ENCODE measurements at regions not wholly inside any gene's neighbourhood (a gene's known extent, or its start where the extent isn't known, plus 50 kb on each side); places are given as distances from the start of the nearest gene placed in this dataset.

DNA sequence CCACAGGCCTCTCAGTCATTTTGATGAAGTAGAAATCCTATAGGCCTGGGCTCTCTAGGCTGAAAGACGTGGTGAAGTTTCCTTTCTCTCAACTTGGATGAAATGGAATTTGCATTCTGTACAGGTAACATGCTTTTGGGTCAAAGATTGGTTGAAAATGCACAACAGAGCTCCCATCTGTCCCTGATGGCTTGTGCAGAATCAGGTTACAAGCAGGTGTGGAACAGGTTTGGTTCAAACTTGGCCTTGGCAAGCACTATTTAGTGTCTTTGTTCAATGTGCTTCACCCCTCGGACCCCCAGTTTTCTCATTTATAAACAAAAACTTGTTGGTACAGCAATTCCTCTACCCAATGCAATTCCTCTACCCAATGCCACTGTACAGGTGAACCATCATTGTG lies 1493.0 kb downstream of the AACS start:
- TF ChIP-seq, protein P1, sequence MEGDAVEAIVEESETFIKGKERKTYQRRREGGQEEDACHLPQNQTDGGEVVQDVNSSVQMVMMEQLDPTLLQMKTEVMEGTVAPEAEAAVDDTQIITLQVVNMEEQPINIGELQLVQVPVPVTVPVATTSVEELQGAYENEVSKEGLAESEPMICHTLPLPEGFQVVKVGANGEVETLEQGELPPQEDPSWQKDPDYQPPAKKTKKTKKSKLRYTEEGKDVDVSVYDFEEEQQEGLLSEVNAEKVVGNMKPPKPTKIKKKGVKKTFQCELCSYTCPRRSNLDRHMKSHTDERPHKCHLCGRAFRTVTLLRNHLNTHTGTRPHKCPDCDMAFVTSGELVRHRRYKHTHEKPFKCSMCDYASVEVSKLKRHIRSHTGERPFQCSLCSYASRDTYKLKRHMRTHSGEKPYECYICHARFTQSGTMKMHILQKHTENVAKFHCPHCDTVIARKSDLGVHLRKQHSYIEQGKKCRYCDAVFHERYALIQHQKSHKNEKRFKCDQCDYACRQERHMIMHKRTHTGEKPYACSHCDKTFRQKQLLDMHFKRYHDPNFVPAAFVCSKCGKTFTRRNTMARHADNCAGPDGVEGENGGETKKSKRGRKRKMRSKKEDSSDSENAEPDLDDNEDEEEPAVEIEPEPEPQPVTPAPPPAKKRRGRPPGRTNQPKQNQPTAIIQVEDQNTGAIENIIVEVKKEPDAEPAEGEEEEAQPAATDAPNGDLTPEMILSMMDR (IDR thresholded peaks at IDR 0.05; ENCODE audit: control insufficient read depth, insufficient read depth, low read depth, low read length, missing control alignments), result no peak
- DNase-seq (ENCODE audit: low read depth), result no peak
- H3K4me3 ChIP-seq (ENCODE audit: control insufficient read depth, low read depth, low read length), result no peak overlapping the region

GRCh38 chr12:126558810-126559209 lies 1493.6 kb downstream of the AACS start:
- TF ChIP-seq, protein P1 (IDR thresholded peaks at IDR 0.05; ENCODE audit: control insufficient read depth, insufficient read depth, low read depth, low read length, missing control alignments), result no peak
- DNase-seq (ENCODE audit: low read depth), result no peak

GRCh38 chr12:126567016-126567415 lies 1501.8 kb downstream of the AACS start:
- H3K4me3 ChIP-seq (ENCODE audit: control insufficient read depth, low read depth, low read length), result no peak overlapping the region
- TF ChIP-seq, protein P1 (IDR thresholded peaks at IDR 0.05; ENCODE audit: control insufficient read depth, insufficient read depth, low read depth, low read length, missing control alignments), result no peak
- DNase-seq (ENCODE audit: low read depth), result no peak

More at GRCh38 chr12:126558810-126559209, 1493.6 kb downstream of the AACS start:
- H3K4me3 ChIP-seq (ENCODE audit: control insufficient read depth, low read depth, low read length), result no peak overlapping the region

DNA sequence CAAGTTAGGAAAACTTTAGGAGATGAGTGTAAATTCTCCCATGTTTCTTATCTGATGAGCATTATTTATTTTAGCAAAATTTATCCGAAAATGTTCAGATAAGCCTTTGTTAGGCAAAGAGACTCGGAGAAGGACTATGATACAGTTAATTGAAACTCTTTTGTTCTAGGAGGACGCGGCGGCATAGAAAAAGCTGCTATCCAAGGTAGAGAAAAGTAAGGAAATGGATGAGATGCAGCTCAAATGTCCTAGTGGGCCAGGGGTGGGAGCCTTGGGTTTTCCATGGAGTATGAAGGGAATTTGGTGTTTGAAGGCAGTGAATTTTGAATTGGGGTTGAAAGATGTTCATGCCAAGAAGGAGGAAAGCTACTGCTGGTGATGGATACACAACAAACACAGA lies 1504.5 kb downstream of the AACS start:
- DNase-seq (ENCODE audit: low read depth), result no peak
- no peak overlapping the region for H3K4me3 ChIP-seq (ENCODE audit: control insufficient read depth, low read depth, low read length)
- TF ChIP-seq, protein P1 (IDR thresholded peaks at IDR 0.05; ENCODE audit: control insufficient read depth, insufficient read depth, low read depth, low read length, missing control alignments), result no peak

DNA sequence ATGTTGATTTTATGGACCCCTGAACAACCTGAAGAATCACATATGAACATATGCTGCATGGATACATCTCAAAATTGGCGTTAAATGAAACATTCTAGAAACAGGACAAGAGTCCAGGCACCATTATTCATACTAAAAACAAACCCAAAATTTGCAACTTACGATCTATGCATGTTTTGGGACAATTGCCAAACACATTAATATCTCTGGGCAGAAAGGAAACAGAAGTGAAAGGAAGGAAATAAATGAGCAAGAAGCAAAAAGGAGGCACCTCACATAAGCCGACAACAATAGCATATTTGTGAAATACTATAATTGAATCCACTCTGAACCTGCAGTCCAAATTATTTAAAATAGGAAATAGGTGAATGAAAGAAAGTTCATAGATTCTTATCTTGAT lies 1505.3 kb downstream of the AACS start:
- TF ChIP-seq, protein P1 (IDR thresholded peaks at IDR 0.05; ENCODE audit: control insufficient read depth, insufficient read depth, low read depth, low read length, missing control alignments), result no peak
- H3K4me3 ChIP-seq (ENCODE audit: control insufficient read depth, low read depth, low read length), result no peak overlapping the region
- no peak for DNase-seq (ENCODE audit: low read depth)

GRCh38 chr12:126572170-126572569 lies 1506.9 kb downstream of the AACS start:
- no peak for DNase-seq (ENCODE audit: low read depth)
- H3K4me3 ChIP-seq (ENCODE audit: control insufficient read depth, low read depth, low read length), result no peak overlapping the region
- TF ChIP-seq, protein P1 (IDR thresholded peaks at IDR 0.05; ENCODE audit: control insufficient read depth, insufficient read depth, low read depth, low read length, missing control alignments), result no peak

DNA sequence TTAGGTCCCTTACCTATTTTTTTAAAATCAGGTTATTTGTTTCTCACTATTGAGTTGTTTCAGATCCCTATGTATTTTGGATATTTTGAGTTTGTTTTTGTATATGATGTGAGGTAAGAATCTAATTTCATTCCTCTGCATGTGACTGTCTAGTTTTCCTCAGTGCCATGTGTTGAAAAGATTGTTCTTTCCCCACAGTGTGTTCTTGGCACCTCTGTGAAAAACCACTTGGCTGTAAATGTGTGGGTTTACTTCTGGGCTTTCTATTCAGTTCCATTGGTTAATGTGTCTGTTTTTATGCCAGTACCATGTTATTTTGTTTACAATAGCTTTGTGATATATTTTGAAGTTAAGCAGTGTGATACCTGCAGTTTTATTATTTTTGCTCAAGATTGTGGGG lies 1516.4 kb downstream of the AACS start:
- DNase-seq (ENCODE audit: low read depth), result no peak
- TF ChIP-seq, protein P1 (IDR thresholded peaks at IDR 0.05; ENCODE audit: control insufficient read depth, insufficient read depth, low read depth, low read length, missing control alignments), result no peak

More for the DNA sequence above, 1516.4 kb downstream of the AACS start:
- H3K4me3 ChIP-seq (ENCODE audit: control insufficient read depth, low read depth, low read length), result no peak overlapping the region
